Activated T-cell treated with anti-CD3 and anti-CD28 coated beads, Interleukin-2, amount 50 U/mL, for 72 hours (primary cell): ENCODE measurements at regions not wholly inside any gene's neighbourhood (a gene's known extent, or its start where the extent isn't known, plus 50 kb on each side); places are given as distances from the start of the nearest gene placed in this dataset.

Experiments used
- ATAC-seq, 2 donors: fragments of 150-1000 bp; cut with Tn5 transposase; replicated peaks in 1 of 2; 2 replicates each; pipeline ENCODE4 v1.10.0; 2021; ENCODE audit warnings: moderate library complexity in 2 of 2, mild to moderate bottlenecking in 1 of 2
- DNase-seq, 2 donors: peaks; one replicate each; pipeline ENCODE4 v3.0.0; 2021 to 2022; ENCODE audit warnings: mixed read lengths in 1 of 2
- H3K27ac Mint-ChIP-seq: one replicate; pipeline ENCODE4 v1.8.0; 2022; ENCODE audit warnings: mild to moderate bottlenecking, moderate library complexity, mixed read lengths
- H3K27me3 Mint-ChIP-seq: one replicate; pipeline ENCODE4 v1.8.0; 2022; ENCODE audit warnings: low read depth, mixed read lengths
- H3K36me3 Mint-ChIP-seq, 2 donors: one replicate each; pipeline ENCODE4 v1.8.0; 2022; ENCODE audit warnings: mixed read lengths in 2 of 2, mild to moderate bottlenecking in 1 of 2; ENCODE audit not compliant: insufficient read depth in 2 of 2
- H3K4me1 Mint-ChIP-seq: one replicate; pipeline ENCODE4 v1.8.0; 2022; ENCODE audit warnings: low read depth, mixed read lengths
- H3K4me3 Mint-ChIP-seq, 2 donors: one replicate each; pipeline ENCODE4 v1.8.0; 2022; ENCODE audit warnings: mild to moderate bottlenecking in 2 of 2, mixed read lengths in 2 of 2, moderate library complexity in 2 of 2
- H3K9me3 Mint-ChIP-seq, 2 donors: one replicate each; pipeline ENCODE4 v1.8.0; 2022; ENCODE audit warnings: mixed read lengths in 2 of 2

- Mint-ChIP-seq H3K9me3 (peaks cover 8 to 10% of the 10 kb centered on the region in 2 donors), H3K36me3 (peaks cover 5 to 6% of the 10 kb centered on the region in 2 donors), H3K27ac (no peak overlapping the region), H3K27me3 (no peaks in the 10 kb centered on the region), H3K4me3 (no peak overlapping the region), H3K4me1 (peaks cover 7% of the 10 kb centered on the region)
- no peak for DNase-seq
- ATAC-seq: no peak
Measured at GRCh38 chr4:4782969-4783368, 76.5 kb upstream of the MSX1 start.

DNA sequence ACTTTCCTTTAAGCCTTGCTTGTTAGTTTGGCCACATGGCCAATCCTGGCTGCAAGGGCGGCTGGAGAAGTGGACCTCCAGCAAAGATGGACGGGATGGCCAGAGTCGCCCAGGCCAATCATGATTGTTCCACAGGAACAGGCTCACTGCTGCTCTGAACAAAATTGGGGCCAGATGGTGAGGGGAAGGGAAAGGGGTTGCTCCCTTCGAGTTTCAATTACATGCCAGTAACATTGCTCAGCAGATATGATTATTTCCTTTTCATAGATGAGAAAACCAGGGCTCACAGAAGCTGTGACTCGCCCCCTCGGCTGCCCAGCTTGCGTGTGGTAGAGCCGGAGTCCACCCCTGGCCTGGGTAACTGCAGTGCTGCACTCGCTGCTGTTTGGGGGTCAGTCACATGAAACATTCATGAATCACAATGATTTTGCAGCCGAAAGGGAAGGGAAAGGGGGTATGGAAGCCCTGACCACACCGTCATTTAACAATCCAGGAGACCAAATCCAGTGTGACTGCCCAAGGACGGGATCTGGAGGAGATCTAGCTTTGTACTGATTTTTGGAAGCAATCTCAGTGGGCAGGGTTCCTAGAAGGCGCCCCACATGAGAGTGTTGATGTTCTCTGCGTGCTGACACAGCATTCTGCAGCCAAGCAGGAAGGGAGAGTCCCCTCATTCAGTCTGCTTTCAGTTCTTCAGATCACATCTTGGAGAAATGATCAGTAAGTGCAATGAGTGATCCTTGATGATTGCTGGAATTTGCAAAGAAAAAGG lies 77.3 kb upstream of the MSX1 start:
- H3K36me3 Mint-ChIP-seq: peaks cover 0 to 3% of the 10 kb centered on the region in 2 donors

DNA sequence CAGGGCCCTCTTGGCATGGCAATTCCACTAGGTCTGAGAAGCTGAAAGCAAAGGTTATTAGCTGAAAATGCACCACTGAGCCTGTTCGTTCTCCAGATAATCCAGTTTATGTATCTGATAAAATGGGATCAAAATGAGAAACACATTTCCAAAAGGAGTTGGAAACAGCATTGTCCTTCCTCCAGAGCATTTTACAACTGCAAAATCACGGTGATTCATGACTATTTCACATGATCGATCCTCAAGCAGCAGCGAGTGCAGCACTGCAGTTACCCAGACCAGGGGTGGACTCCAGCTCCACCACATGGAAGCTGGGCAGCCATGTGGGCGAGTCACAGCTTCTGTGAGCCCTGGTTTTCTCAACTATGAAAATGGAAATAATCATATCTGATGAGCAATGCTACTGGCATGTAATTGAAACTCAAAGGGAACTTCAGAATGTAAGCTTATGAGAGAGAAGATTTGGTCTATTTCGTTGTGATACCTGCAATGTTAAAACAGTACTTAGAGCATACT lies 78.7 kb upstream of the MSX1 start:
- Mint-ChIP-seq H3K4me1 (no peaks in the 10 kb centered on the region), H3K4me3 (no peak overlapping the region), H3K27me3 (no peaks in the 10 kb centered on the region), H3K36me3 (no peaks in the 10 kb centered on the region), H3K9me3 (peaks cover 3 to 8% of the 10 kb centered on the region in 2 donors), H3K27ac (no peak overlapping the region)
- no peak for DNase-seq
- no peak for ATAC-seq

More for the DNA sequence above, 77.3 kb upstream of the MSX1 start:
- H3K27ac Mint-ChIP-seq: no peak overlapping the region
- ATAC-seq: no peak
- no peaks in the 10 kb centered on the region for H3K27me3 Mint-ChIP-seq
- H3K4me3 Mint-ChIP-seq: no peak overlapping the region
- peaks cover 3 to 10% of the 10 kb centered on the region in 2 donors for H3K9me3 Mint-ChIP-seq
- no peak for DNase-seq
- no peaks in the 10 kb centered on the region for H3K4me1 Mint-ChIP-seq

- no peak for ATAC-seq
- H3K27me3 Mint-ChIP-seq: no peaks in the 10 kb centered on the region
Measured at GRCh38 chr4:4779486-4779885, 80.0 kb upstream of the MSX1 start.

GRCh38 chr4:4779054-4779453 lies 80.4 kb upstream of the MSX1 start:
- no peaks in the 10 kb centered on the region for H3K4me1 Mint-ChIP-seq
- ATAC-seq (no peak), DNase-seq (no peak)
- no peak overlapping the region for H3K4me3 Mint-ChIP-seq
- H3K36me3 Mint-ChIP-seq: no peaks in the 10 kb centered on the region
- H3K27me3 Mint-ChIP-seq: no peaks in the 10 kb centered on the region
- H3K9me3 Mint-ChIP-seq: peaks cover 0 to 8% of the 10 kb centered on the region in 2 donors
- no peak overlapping the region for H3K27ac Mint-ChIP-seq

More at GRCh38 chr4:4779486-4779885, 80.0 kb upstream of the MSX1 start:
- Mint-ChIP-seq H3K36me3 (no peaks in the 10 kb centered on the region), H3K27ac (no peak overlapping the region), H3K4me3 (no peak overlapping the region), H3K4me1 (no peaks in the 10 kb centered on the region), H3K9me3 (peaks cover 0 to 8% of the 10 kb centered on the region in 2 donors)
- no peak for DNase-seq

GRCh38 chr4:4778554-4778953 lies 80.9 kb upstream of the MSX1 start:
- H3K4me3 Mint-ChIP-seq: no peak overlapping the region
- DNase-seq (no peak), ATAC-seq (no peak)
- no peak overlapping the region for H3K27ac Mint-ChIP-seq
- no peaks in the 10 kb centered on the region for H3K4me1 Mint-ChIP-seq
- H3K27me3 Mint-ChIP-seq: no peaks in the 10 kb centered on the region
- H3K9me3 Mint-ChIP-seq: peaks cover 0 to 8% of the 10 kb centered on the region in 2 donors
- H3K36me3 Mint-ChIP-seq: no peaks in the 10 kb centered on the region

DNA sequence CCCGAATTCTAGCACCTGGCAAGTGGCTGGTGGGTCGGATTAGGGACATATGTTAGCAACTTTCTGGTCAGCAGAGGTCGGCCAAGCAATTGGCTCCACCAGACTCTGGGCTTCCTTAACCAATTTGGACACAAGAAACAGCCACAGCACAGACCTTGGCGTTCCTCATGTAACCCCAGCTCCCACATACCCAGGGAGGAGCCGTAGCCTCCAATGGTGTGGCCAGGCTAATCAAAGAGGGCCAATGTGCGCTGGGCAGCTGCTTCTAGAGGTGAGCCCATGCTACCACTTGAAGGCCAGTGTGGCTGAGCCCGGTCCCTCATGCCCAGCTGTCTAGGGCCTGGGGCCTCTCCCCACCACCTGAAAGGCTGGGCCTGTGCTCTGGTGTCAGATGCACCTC lies 82.5 kb upstream of the MSX1 start:
- H3K4me3 Mint-ChIP-seq: no peak overlapping the region
- no peak overlapping the region for H3K27ac Mint-ChIP-seq
- no peaks in the 10 kb centered on the region for H3K36me3 Mint-ChIP-seq
- H3K27me3 Mint-ChIP-seq: no peaks in the 10 kb centered on the region
- DNase-seq: no peak
- ATAC-seq: no peak
- no peaks in the 10 kb centered on the region for H3K4me1 Mint-ChIP-seq
- peaks cover 0 to 8% of the 10 kb centered on the region in 2 donors for H3K9me3 Mint-ChIP-seq

GRCh38 chr4:4776335-4776734 lies 83.1 kb upstream of the MSX1 start:
- DNase-seq (no peak), ATAC-seq (no peak)
- H3K9me3 Mint-ChIP-seq: peaks cover 0 to 8% of the 10 kb centered on the region in 2 donors
- H3K4me1 Mint-ChIP-seq: no peaks in the 10 kb centered on the region
- H3K36me3 Mint-ChIP-seq: no peaks in the 10 kb centered on the region
- no peaks in the 10 kb centered on the region for H3K27me3 Mint-ChIP-seq
- no peak overlapping the region for H3K27ac Mint-ChIP-seq
- H3K4me3 Mint-ChIP-seq: no peak overlapping the region

GRCh38 chr4:4775493-4776004 lies 83.9 kb upstream of the MSX1 start:
- Mint-ChIP-seq H3K4me3 (no peak overlapping the region), H3K4me1 (no peaks in the 10 kb centered on the region), H3K9me3 (peaks cover 0 to 8% of the 10 kb centered on the region in 2 donors), H3K36me3 (no peaks in the 10 kb centered on the region), H3K27me3 (no peaks in the 10 kb centered on the region), H3K27ac (no peak overlapping the region)
- ATAC-seq (no peak), DNase-seq (no peak)

- H3K4me3 Mint-ChIP-seq: no peak overlapping the region
Measured at GRCh38 chr4:4772534-4772933, 86.9 kb upstream of the MSX1 start.

DNA sequence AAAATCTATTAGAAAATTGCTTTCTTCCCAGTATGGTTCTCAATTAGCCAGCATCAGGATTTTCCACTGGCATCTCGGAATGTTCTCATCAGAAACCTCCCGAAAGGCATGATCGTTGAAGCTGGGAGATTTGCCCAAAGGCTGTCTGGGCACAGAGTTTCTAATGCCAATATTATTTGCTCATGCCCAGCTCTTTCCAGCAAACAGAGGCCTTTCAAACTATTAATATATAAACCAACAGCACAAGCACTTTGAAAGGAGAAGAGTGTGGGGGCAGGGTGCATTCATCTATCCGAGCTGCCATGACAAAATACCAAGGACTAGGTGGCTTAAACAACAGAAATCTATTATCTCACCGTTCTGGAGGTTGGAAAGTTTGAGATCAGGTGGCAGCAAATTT lies 88.3 kb upstream of the MSX1 start:
- H3K27ac Mint-ChIP-seq: no peak overlapping the region
- H3K4me1 Mint-ChIP-seq: no peaks in the 10 kb centered on the region
- DNase-seq (no peak), ATAC-seq (no peak)
- peaks cover 0 to 3% of the 10 kb centered on the region in 2 donors for H3K36me3 Mint-ChIP-seq
- no peaks in the 10 kb centered on the region for H3K27me3 Mint-ChIP-seq
- no peak overlapping the region for H3K4me3 Mint-ChIP-seq
- H3K9me3 Mint-ChIP-seq: no peaks in the 10 kb centered on the region

More at GRCh38 chr4:4772534-4772933, 86.9 kb upstream of the MSX1 start:
- no peaks in the 10 kb centered on the region for H3K36me3 Mint-ChIP-seq
- H3K9me3 Mint-ChIP-seq: peaks cover 0 to 4% of the 10 kb centered on the region in 2 donors
- no peak for DNase-seq
- H3K27me3 Mint-ChIP-seq: no peaks in the 10 kb centered on the region
- no peak overlapping the region for H3K27ac Mint-ChIP-seq
- ATAC-seq: no peak
- no peaks in the 10 kb centered on the region for H3K4me1 Mint-ChIP-seq

GRCh38 chr4:4770610-4771009 lies 88.9 kb upstream of the MSX1 start:
- H3K36me3 Mint-ChIP-seq: peaks cover 0 to 3% of the 10 kb centered on the region in 2 donors
- no peak overlapping the region for H3K4me3 Mint-ChIP-seq
- H3K27me3 Mint-ChIP-seq: no peaks in the 10 kb centered on the region
- H3K4me1 Mint-ChIP-seq: no peaks in the 10 kb centered on the region
- no peak overlapping the region for H3K27ac Mint-ChIP-seq
- H3K9me3 Mint-ChIP-seq: no peaks in the 10 kb centered on the region
- ATAC-seq (no peak), DNase-seq (no peak)

- DNase-seq: no peak
- H3K4me3 Mint-ChIP-seq: no peak overlapping the region
- no peak for ATAC-seq
- H3K4me1 Mint-ChIP-seq: peaks cover 12% of the 10 kb centered on the region
- H3K9me3 Mint-ChIP-seq: no peaks in the 10 kb centered on the region
- no peak overlapping the region for H3K27ac Mint-ChIP-seq
- peaks cover 9% of the 10 kb centered on the region for H3K27me3 Mint-ChIP-seq
- H3K36me3 Mint-ChIP-seq: peaks cover 3 to 4% of the 10 kb centered on the region in 2 donors
Measured at GRCh38 chr4:4766564-4766963, 92.9 kb upstream of the MSX1 start.
